RPMI7951 (cell line): ENCODE measurements at regions not wholly inside any gene's neighbourhood (a gene's known extent, or its start where the extent isn't known, plus 50 kb on each side); places are given as distances from the start of the nearest gene placed in this dataset.

Source experiments
- DNase-seq: peaks from one replicate; pipeline ENCODE4 v3.0.0-alpha.2; 2012; ENCODE audit warnings: low read depth

GRCh38 chr14:56498112-56498511, 81.5 kb upstream of the TMEM260 start:
- DNase-seq: no peak

GRCh38 chr14:56501909-56502530, 77.6 kb upstream of the TMEM260 start:
- no peak for DNase-seq

GRCh38 chr14:56505361-56505760, 74.2 kb upstream of the TMEM260 start:
- no peak for DNase-seq

- DNase-seq: no peak
Measured at GRCh38 chr14:56512521-56512920, 67.1 kb upstream of the TMEM260 start.

GRCh38 chr14:56514663-56515371, 64.8 kb upstream of the TMEM260 start:
- DNase-seq: peak; percentile 49

GRCh38 chr14:56515739-56516138, 63.9 kb upstream of the TMEM260 start:
- DNase-seq: no peak

- DNase-seq: no peak
Measured at GRCh38 chr14:56522403-56522802, 57.2 kb upstream of the TMEM260 start.

GRCh38 chr14:56524971-56525677, 54.5 kb upstream of the TMEM260 start:
- DNase-seq: no peak

GRCh38 chr14:56528927-56529326, 50.7 kb upstream of the TMEM260 start:
- no peak for DNase-seq
